ENCODE measurements at regions not wholly inside any gene's neighbourhood (a gene's known extent, or its start where the extent isn't known, plus 50 kb on each side); places are given as distances from the start of the nearest gene placed in this dataset.

GRCh38 chr12:126830778-126831680 is 1435.9 kb upstream of the TMEM132C start:
- TF ChIP-seq CTCF (IDR thresholded peaks at IDR 0.05): no peak
- no peak for TF ChIP-seq EZH2 (IDR thresholded peaks at IDR 0.05; ENCODE audit: borderline replicate concordance, insufficient read depth, low read depth, low read length, poor library complexity, severe bottlenecking)

Measured in B cell (primary cell).